ENCODE measurements at regions not wholly inside any gene's neighbourhood (a gene's known extent, or its start where the extent isn't known, plus 50 kb on each side); places are given as distances from the start of the nearest gene placed in this dataset.

DNA sequence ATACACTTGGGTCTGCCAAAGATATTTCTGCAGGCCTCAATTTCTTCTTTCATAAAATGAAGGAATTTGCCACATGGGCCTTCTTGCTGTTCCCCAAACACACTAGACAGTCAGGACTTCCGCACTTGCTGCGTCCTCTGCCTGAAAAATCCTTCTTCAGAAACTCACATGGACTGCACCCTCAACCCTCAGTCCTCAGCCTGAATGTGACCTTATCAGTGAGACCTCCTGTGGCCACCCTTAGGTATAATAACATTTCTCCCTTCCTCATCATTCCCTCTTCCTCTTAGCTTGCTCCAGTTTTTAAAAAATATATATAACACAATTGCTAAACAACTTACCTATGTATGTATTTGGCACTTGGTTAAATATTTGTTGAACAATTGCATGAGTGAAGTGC lies 257.5 kb downstream of the MFSD1 start:
- TF ChIP-seq SPI1 (IDR thresholded peaks at IDR 0.05; ENCODE audit: low read depth, low read length) (no peak), POU2F2 (IDR thresholded peaks at IDR 0.05; ENCODE audit: low read depth, low read length) (no peak), PAX5 (IDR thresholded peaks at IDR 0.05; ENCODE audit: insufficient read depth, low read length, severe bottlenecking) (no peak), POLR2AphosphoS5 (IDR thresholded peaks at IDR 0.05; ENCODE audit: low read depth, low read length) (no peak), POLR2A (IDR thresholded peaks at IDR 0.05; ENCODE audit: low read depth, low read length) (no peak), TAF1 (IDR thresholded peaks at IDR 0.05; ENCODE audit: low read depth, low read length) (no peak)
- FAIRE-seq: no peak
- DNase-seq (ENCODE audit: insufficient read length, low spot score): no peak

DNA sequence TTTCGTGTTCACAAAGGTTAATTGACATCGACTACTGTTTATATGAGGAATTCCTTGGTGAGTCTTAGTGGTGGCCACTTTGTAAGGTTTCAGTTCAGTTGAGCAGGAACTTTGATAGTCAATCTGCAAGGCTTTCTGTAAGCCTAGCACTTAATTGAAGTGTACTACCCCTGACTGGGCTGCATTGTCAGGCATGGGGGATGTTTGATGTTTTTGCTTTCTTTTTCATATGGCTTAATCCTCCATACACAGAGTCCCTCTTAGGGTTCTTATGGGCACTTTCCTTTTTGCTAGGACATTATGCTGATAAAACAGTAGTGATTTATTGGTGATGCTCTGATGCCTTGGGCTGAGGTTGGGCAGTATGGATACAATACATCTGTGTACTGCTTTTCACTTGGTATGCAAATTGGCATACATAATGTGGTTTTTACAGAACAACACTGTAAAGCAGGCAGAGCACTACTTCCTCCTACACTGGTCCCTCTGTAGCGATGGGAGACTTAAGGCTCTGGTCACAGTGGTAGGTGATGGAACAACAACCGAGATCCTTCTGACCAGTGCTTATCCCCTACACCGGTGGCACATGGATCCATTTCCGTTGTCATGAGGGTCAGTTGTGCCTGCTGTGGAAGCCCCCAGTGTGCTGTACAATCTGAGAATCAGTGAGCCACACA lies 261.0 kb downstream of the MFSD1 start:
- FAIRE-seq (no peak), DNase-seq (ENCODE audit: insufficient read length, low spot score) (no peak)
- TF ChIP-seq POLR2AphosphoS5 (IDR thresholded peaks at IDR 0.05; ENCODE audit: low read depth, low read length): no peak
- TF ChIP-seq PAX5 (IDR thresholded peaks at IDR 0.05; ENCODE audit: insufficient read depth, low read length, severe bottlenecking): no peak
- no peak for TF ChIP-seq SPI1 (IDR thresholded peaks at IDR 0.05; ENCODE audit: low read depth, low read length)
- no peak for TF ChIP-seq TAF1 (IDR thresholded peaks at IDR 0.05; ENCODE audit: low read depth, low read length)
- TF ChIP-seq POLR2A (IDR thresholded peaks at IDR 0.05; ENCODE audit: low read depth, low read length): no peak
- no peak for TF ChIP-seq POU2F2 (IDR thresholded peaks at IDR 0.05; ENCODE audit: low read depth, low read length)

DNA sequence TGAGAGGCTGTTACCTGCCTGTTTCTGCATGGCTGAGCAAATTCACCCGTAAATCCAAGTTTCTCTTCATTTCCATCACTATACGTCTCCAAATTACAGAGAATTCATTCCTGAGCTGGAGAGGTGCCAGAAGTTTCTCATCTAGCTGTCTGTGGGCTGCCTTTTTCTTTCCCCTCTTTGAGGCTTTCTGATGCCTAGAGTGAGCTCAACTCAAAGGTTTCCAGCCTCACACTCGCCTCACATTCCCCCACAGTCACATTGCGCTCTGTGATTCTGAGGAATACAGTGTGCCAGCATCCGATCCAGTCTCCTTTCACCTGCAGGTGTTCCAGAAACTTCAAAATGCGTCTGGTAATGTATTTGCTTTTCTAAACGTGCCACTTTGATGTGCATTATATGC lies 267.2 kb downstream of the MFSD1 start, which contains the start of gene IQCJ:
TSS of gene IQCJ (plus strand) at position 229 of the 400 bp plus-strand sequence.
- FAIRE-seq (no peak), DNase-seq (ENCODE audit: insufficient read length, low spot score) (no peak)
- TF ChIP-seq POLR2AphosphoS5 (IDR thresholded peaks at IDR 0.05; ENCODE audit: low read depth, low read length) (no peak), POLR2A (IDR thresholded peaks at IDR 0.05; ENCODE audit: low read depth, low read length) (no peak), TAF1 (IDR thresholded peaks at IDR 0.05; ENCODE audit: low read depth, low read length) (no peak), SPI1 (IDR thresholded peaks at IDR 0.05; ENCODE audit: low read depth, low read length) (no peak), PAX5 (IDR thresholded peaks at IDR 0.05; ENCODE audit: insufficient read depth, low read length, severe bottlenecking) (no peak), POU2F2 (IDR thresholded peaks at IDR 0.05; ENCODE audit: low read depth, low read length) (no peak)

GRCh38 chr3:159069866-159070425 lies 268.1 kb downstream of the MFSD1 start:
- no peak for TF ChIP-seq POLR2A (IDR thresholded peaks at IDR 0.05; ENCODE audit: low read depth, low read length)
- TF ChIP-seq PAX5 (IDR thresholded peaks at IDR 0.05; ENCODE audit: insufficient read depth, low read length, severe bottlenecking): no peak
- TF ChIP-seq TAF1 (IDR thresholded peaks at IDR 0.05; ENCODE audit: low read depth, low read length): no peak
- DNase-seq (ENCODE audit: insufficient read length, low spot score) (no peak), FAIRE-seq (no peak)

GRCh38 chr3:159074756-159075701 lies 273.2 kb downstream of the MFSD1 start:
- TF ChIP-seq TAF1 (IDR thresholded peaks at IDR 0.05; ENCODE audit: low read depth, low read length): no peak
- no peak for TF ChIP-seq PAX5 (IDR thresholded peaks at IDR 0.05; ENCODE audit: insufficient read depth, low read length, severe bottlenecking)
- no peak for TF ChIP-seq POLR2AphosphoS5 (IDR thresholded peaks at IDR 0.05; ENCODE audit: low read depth, low read length)
- no peak for TF ChIP-seq POU2F2 (IDR thresholded peaks at IDR 0.05; ENCODE audit: low read depth, low read length)
- no peak for TF ChIP-seq POLR2A (IDR thresholded peaks at IDR 0.05; ENCODE audit: low read depth, low read length)
- TF ChIP-seq SPI1 (IDR thresholded peaks at IDR 0.05; ENCODE audit: low read depth, low read length): no peak
- DNase-seq (ENCODE audit: insufficient read length, low spot score) (no peak), FAIRE-seq (no peak)

DNA sequence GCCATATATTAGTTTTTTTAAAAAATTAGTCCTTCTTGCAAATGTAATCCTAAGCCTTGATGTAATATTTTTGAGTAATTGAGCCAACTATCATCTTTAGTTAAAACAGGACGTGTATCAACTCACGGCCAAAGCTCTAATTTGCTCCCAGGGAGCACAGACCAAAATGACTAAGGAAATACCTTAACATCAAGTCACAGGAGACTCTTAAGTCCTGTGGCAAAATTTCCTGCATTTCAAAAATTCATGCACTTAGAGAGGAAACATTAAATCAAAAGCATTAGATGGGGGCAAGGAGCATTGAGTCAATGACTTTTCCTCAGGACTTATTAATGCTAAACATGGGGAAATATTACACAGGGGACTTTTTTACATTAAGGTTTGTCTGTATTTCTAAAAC lies 276.0 kb downstream of the MFSD1 start:
- FAIRE-seq (no peak), DNase-seq (ENCODE audit: insufficient read length, low spot score) (no peak)
- TF ChIP-seq PAX5 (IDR thresholded peaks at IDR 0.05; ENCODE audit: insufficient read depth, low read length, severe bottlenecking) (no peak), SPI1 (IDR thresholded peaks at IDR 0.05; ENCODE audit: low read depth, low read length) (no peak), TAF1 (IDR thresholded peaks at IDR 0.05; ENCODE audit: low read depth, low read length) (no peak), POU2F2 (IDR thresholded peaks at IDR 0.05; ENCODE audit: low read depth, low read length) (no peak), POLR2AphosphoS5 (IDR thresholded peaks at IDR 0.05; ENCODE audit: low read depth, low read length) (no peak), POLR2A (IDR thresholded peaks at IDR 0.05; ENCODE audit: low read depth, low read length) (no peak)

- DNase-seq (ENCODE audit: insufficient read length, low spot score) (no peak), FAIRE-seq (no peak)
- TF ChIP-seq POLR2A (IDR thresholded peaks at IDR 0.05; ENCODE audit: low read depth, low read length) (no peak), POLR2AphosphoS5 (IDR thresholded peaks at IDR 0.05; ENCODE audit: low read depth, low read length) (no peak), PAX5 (IDR thresholded peaks at IDR 0.05; ENCODE audit: insufficient read depth, low read length, severe bottlenecking) (no peak), POU2F2 (IDR thresholded peaks at IDR 0.05; ENCODE audit: low read depth, low read length) (no peak), TAF1 (IDR thresholded peaks at IDR 0.05; ENCODE audit: low read depth, low read length) (no peak), SPI1 (IDR thresholded peaks at IDR 0.05; ENCODE audit: low read depth, low read length) (no peak)
Observed at GRCh38 chr3:159080256-159080655, 278.4 kb downstream of the MFSD1 start.

DNA sequence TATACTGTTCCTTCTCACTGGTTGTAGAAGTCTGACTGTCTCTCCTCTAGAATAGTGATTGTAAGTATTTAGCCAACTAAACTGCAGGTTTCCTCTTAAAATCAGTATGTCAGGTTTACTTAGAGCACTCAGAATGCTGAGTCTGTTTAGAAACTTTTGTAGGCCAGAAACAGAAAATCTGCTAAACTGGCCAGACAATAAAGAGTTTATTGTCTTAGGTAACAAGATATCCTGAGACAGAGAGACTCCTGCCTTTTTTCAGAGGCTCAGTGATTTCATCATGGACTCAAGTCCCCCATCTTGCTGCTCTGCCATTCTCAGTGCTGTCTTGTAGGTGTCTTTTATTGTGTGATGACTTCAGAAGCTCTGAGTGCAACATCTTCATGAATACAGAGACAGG lies 279.0 kb downstream of the MFSD1 start:
- TF ChIP-seq TAF1 (IDR thresholded peaks at IDR 0.05; ENCODE audit: low read depth, low read length): no peak
- TF ChIP-seq POLR2A (IDR thresholded peaks at IDR 0.05; ENCODE audit: low read depth, low read length): no peak
- no peak for TF ChIP-seq SPI1 (IDR thresholded peaks at IDR 0.05; ENCODE audit: low read depth, low read length)
- no peak for TF ChIP-seq PAX5 (IDR thresholded peaks at IDR 0.05; ENCODE audit: insufficient read depth, low read length, severe bottlenecking)
- no peak for TF ChIP-seq POLR2AphosphoS5 (IDR thresholded peaks at IDR 0.05; ENCODE audit: low read depth, low read length)
- no peak for TF ChIP-seq POU2F2 (IDR thresholded peaks at IDR 0.05; ENCODE audit: low read depth, low read length)
- DNase-seq (ENCODE audit: insufficient read length, low spot score): no peak

GRCh38 chr3:159082519-159082918 lies 280.7 kb downstream of the MFSD1 start:
- no peak for FAIRE-seq
- TF ChIP-seq TAF1 (IDR thresholded peaks at IDR 0.05; ENCODE audit: low read depth, low read length) (no peak), POU2F2 (IDR thresholded peaks at IDR 0.05; ENCODE audit: low read depth, low read length) (no peak), PAX5 (IDR thresholded peaks at IDR 0.05; ENCODE audit: insufficient read depth, low read length, severe bottlenecking) (no peak), POLR2AphosphoS5 (IDR thresholded peaks at IDR 0.05; ENCODE audit: low read depth, low read length) (no peak), POLR2A (IDR thresholded peaks at IDR 0.05; ENCODE audit: low read depth, low read length) (no peak), SPI1 (IDR thresholded peaks at IDR 0.05; ENCODE audit: low read depth, low read length) (no peak)
- no peak for DNase-seq (ENCODE audit: insufficient read length, low spot score)

More for the DNA sequence above, 279.0 kb downstream of the MFSD1 start:
- no peak for FAIRE-seq
